ENCODE measurements at regions not wholly inside any gene's neighbourhood (a gene's known extent, or its start where the extent isn't known, plus 50 kb on each side); places are given as distances from the start of the nearest gene placed in this dataset.
"Not testable (repeated sequence)": the region's sequence is repeated elsewhere in the genome, so short reads cannot be mapped to it uniquely, and the experiment has no call there.

- not testable (repeated sequence) for DNase-seq
Measured at GRCh38 chr1:149234926-149235914, 131.9 kb upstream of the NBPF9 start.

DNA sequence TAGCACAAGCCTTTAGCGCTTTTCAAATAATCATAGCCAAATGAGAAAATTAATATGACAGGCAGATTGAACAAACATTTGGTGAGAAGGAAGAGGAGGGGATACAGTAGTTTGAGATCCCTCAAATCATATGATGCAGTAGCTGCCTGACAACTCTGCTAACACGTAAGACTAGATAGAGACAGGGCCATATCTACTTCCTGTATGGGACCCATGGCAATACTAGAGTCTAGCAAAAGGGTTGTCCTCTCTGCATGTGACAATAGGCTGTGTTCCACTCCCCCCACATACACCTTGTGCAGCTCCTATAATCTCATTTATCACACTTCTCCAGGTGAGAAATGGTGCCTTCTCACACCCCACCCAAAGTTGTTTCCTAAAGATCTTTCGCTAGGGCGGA, 134.2 kb upstream of the NBPF9 start:
- not testable (repeated sequence) for DNase-seq

GRCh38 chr1:149239897-149240508, 136.7 kb upstream of the NBPF9 start:
- DNase-seq, result not testable (repeated sequence)

- not testable (repeated sequence) for DNase-seq
Measured at GRCh38 chr1:149240530-149240929, 137.2 kb upstream of the NBPF9 start.

- DNase-seq, result not testable (repeated sequence)
Measured at GRCh38 chr1:149241272-149241671, 137.9 kb upstream of the NBPF9 start.

GRCh38 chr1:149243572-149243971, 140.2 kb upstream of the NBPF9 start:
- not testable (repeated sequence) for DNase-seq

DNA sequence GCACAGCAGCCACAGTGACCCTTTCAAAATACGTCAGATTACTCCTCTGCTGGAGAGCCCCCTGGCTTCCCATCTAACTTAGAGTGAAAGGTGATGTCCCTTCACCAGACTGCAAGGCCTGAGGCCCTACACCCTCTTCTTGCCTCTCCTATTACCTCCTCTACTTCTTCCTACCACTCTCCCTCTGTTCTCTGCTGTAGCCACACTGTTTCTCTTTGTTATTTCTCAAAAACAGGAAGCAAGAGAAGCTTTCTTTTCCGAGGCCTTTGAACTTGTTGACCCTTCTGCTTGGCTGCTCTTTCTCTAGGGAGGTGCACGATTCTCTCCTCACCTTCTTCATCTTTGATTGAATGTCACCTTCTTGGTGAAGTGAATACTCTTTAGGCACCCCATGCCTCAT, 141.3 kb upstream of the NBPF9 start:
- DNase-seq, result not testable (repeated sequence)

GRCh38 chr1:149246212-149246611, 142.9 kb upstream of the NBPF9 start:
- DNase-seq, result not testable (repeated sequence)

DNA sequence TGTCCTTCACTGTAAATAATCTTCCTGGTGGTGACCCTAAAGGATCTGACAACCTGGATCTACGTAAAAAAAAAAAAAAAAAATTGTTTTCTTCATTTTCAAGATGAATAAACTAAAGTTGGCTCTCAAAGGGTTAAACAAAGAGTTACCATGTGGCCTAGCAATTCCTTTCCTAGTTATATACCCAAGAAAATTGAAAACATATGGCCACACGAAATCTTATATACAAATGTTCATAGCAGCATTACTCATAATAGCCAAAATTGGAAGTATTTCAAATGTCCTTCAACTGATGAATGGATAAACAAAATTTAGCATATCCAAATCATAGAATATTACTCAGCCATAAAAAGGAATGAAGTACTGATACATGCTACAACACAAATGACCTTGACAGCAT, 145.3 kb upstream of the NBPF9 start:
- DNase-seq, result not testable (repeated sequence)

DNA sequence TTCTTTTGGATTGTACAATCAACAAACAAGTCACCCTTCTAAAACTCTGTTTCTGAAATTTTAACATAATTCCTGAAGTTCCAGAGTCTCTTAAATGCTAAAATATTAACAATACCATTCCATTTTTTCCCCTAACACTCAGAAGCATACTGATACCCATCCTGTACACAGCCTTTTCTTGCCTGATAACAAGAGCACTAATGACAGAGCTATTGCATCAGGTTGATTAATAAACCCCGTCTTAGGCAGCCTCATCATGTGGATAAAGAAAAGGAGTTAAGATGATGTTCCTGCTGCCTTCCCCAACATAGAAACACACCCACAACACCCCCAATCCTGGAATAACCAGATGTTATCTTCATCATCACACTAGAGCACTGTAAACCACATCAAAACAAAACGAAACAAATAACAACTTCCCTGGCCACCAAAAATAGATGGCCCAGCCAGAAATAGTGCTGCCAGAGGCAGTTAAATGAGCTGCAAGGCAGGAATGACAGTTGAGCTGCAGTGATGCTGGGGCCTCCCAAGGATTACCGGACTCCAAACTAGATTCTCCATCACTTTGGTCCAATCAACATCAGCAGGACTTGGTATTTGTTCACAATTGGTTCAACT, 146.6 kb upstream of the NBPF9 start:
- DNase-seq, result not testable (repeated sequence)

DNA sequence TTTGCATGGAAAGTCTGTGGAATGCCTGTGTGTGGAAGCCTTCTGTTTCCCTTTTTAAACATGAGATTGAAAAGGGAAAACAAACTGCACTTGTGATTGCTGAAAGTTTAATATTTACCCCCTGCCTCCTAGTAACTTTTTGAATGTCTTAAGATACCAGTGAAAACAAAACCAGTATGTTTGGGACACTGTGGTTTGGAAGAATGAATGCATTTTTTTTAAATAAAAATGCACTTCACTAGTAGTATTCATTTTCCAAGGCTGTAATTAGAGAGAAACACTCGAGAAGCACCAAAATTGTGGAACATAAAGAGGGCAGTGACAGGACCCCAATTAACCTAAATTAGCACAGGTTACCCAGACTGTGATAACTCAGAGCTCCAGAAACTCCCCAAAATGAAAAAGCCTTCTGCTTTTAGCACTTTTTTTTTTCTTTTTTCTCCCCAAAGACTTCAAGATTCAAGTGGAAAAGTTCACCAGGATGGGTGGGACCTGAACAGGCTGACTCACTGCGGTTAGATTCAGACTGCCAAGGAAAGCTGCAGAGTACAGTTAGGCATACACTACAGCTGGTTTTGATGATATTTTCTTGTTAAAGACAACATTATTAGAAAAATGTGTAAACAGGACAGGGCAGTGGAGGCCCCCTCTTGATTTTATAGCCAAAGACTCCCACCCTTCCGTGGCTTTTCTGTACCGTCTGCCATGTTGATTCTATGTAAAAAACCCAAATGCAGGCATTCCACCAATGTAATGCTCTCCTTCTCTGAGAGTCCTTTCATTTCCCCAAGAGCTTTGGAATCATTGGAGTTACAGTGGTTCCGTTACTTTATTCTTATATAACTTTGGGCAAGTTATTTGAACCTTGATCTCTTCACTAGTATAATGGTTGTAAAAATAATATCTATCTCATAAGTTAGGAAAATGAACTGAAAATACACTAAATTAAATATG, 151.8 kb upstream of the NBPF9 start:
- DNase-seq, result not testable (repeated sequence)

DNA sequence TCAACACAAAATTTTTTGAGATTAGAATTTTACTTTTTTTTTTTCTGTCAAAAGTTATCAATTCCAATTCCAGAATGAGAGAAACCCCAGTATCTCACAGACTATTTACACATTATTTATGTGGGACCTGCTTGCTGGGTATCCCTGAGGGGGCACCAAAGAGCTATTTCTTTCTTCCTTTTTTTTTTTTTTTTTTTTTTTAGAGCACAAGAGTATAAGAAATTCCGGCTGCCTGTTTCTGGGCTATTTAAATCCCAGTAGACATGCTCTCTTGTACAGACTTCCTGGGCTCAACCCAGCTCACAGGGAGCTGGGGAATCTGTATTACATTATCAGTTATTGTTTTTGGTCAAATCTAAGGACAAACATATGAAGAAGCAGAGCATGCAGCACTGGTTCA, 156.9 kb upstream of the NBPF9 start:
- not testable (repeated sequence) for DNase-seq

GRCh38 chr1:149260736-149261340, 157.5 kb upstream of the NBPF9 start:
- DNase-seq, result not testable (repeated sequence)

DNA sequence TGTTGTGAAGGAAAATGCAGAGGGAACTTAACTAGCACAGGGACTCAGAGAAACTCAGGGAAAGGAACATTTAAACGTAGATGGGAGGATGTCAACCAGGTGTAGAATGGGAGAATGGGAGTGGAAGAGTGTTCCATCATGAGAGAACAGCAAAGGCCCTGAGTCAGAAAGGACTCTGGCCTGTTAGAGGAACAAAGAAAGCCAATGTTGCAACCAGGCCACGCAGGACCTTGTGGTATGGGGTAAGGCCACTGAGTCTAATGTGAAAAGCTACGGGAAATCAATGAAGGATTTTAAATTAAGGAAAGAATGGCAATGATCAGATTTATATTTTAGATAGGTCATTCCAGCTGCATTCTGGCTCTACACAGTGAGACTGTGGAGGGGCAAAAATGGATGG, 163.9 kb upstream of the NBPF9 start:
- not testable (repeated sequence) for DNase-seq

- not testable (repeated sequence) for DNase-seq
Measured at GRCh38 chr1:149269001-149269702, 165.8 kb upstream of the NBPF9 start.

DNA sequence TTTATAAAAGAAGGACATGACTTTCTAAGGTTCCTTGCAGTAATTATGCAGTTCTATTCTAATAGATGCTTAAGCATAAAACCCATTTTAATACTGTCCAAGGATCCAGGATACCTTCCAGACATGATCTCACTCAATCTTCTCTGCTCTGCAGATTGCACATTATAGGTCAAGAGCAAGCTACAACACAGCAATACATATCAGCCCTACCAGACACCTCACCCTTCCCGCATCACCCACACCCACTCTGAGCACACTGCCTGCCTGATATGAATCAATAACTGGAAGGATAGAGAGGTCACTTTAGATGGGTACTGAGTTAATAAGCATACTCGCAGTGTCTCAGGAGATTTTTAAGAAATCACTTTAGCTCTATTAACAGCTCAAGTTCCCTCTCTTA, 166.5 kb upstream of the NBPF9 start:
- DNase-seq, result not testable (repeated sequence)

- DNase-seq, result not testable (repeated sequence)
Measured at GRCh38 chr1:149274493-149274892, 171.1 kb upstream of the NBPF9 start.

DNA sequence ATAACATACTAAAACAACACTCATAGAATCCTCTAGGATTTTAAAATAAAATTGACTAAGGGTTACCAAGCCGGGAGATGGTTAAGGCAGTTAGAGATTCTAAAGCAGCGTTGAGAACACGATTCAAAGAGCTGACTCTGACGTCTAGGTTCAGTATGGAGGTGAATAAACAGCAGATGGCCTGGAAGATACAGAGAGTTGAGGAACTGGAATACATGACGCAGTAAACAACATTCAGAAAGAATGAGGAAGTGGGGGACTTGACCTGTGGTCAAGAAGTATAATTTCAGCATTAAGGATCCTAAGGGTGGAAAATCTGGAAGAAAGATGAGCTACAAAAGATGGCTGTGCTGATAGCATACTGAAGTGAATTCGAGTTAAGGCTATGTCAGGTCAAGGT, 172.5 kb upstream of the NBPF9 start:
- not testable (repeated sequence) for DNase-seq

DNA sequence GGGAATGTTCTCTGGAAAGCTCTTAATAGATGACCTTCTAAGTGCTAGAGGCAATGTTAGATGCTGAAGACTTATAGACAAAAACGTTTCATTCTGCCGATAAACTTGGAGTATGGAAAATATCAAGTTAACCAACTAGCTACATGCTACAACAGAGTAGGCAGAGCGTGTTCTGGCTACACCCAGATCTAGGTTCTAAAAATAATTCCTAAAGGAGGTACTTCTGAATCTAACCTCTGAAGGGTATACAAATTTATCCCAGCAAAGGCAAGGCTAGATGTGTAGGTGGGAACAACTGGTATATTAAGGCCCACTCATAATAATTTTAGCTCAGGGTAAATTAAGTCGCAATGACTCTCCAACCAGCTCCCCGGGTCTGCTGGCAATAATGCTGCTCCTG, 173.1 kb upstream of the NBPF9 start:
- not testable (repeated sequence) for DNase-seq

GRCh38 chr1:149278156-149278555, 174.8 kb upstream of the NBPF9 start:
- not testable (repeated sequence) for DNase-seq

DNA sequence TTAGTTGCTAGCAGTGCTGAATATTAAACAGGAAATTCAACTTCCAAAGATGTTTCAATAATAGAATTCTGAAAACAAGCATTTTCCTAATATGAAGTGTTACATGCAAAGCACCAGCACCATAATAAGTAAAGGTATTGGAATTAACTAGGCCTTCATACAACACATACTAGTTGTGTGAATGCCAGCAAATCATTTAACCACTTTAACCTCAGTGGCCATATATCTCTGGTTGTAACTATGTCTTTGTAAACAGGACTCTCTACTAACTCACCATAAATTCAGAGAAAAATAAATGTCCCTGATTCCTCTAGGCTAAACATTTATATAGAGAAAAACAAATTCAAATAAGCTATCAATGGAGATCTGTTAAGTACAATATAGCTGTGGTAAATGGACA, 175.7 kb upstream of the NBPF9 start:
- not testable (repeated sequence) for DNase-seq

Data from NCI-H446 (cell line).